DOHH2 (cell line): ENCODE measurements at regions not wholly inside any gene's neighbourhood (a gene's known extent, or its start where the extent isn't known, plus 50 kb on each side); places are given as distances from the start of the nearest gene placed in this dataset.

ENCODE experiments used
- CTCF ChIP-seq: fragments of 200-600 bp; sonication (generic); IDR thresholded peaks from one replicate; pipeline ENCODE4 v1.5.1; 2014; ENCODE audit warnings: antibody characterized with exemption, mild to moderate bottlenecking, low read depth, low read length; ENCODE audit not compliant: poor library complexity, severe bottlenecking
- EZH2phosphoT487 ChIP-seq: fragments of 200-600 bp; sonication (generic); IDR thresholded peaks from 2 replicates; pipeline ENCODE4 v1.6.1; 2017; ENCODE audit warnings: borderline replicate concordance, mild to moderate bottlenecking, antibody characterized with exemption, low read length, moderate library complexity, mixed read lengths

- no peak for TF ChIP-seq CTCF
- no peak for TF ChIP-seq EZH2phosphoT487
These were observed 74.0 kb downstream of the RCN1 start for GRCh38 chr11:32164836-32165235.
